Erythroblast (primary cell): ENCODE measurements at regions not wholly inside any gene's neighbourhood (a gene's known extent, or its start where the extent isn't known, plus 50 kb on each side); places are given as distances from the start of the nearest gene placed in this dataset.

ENCODE experiments used
- GATA1 ChIP-seq: IDR thresholded peaks from 2 replicates; pipeline ENCODE4 v1.6.1; 2011; ENCODE audit warnings: low read depth, mild to moderate bottlenecking, control low read depth, low read length, moderate library complexity
- POLR2A ChIP-seq: IDR thresholded peaks from 2 replicates; pipeline ENCODE4 v1.6.1; 2011; ENCODE audit warnings: mild to moderate bottlenecking, low read length

DNA sequence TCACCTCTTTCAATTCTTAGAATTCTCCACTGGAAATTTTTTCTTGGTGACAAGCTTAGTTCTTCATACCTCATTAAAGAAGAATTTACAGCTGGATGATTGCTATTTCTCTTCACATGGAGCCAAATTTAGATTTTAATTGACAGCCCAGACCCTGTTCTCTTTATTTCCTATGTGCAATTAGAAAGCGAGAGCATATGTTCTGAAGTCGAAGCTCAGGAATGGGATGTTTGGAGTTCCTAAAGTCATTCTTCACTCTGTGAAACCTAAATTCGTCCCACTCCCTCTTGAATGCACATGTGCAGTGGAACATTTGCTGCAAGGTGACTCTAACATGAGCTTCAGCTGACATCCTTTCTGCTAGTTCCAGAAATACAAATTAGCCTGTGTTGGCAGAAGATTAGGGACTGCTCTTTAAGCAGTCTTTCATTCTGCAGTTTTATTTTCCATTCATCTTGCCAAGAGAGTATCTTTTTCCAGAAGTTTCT is 129.3 kb upstream of the KCNJ16 start:
- TF ChIP-seq POLR2A (no peak), GATA1 (no peak)
